Activated CD4-positive, CD25-positive, alpha-beta regulatory T cell treated with anti-CD3 and anti-CD28 coated beads, Interleukin-2, amount 50 U/mL, for 72 hours (primary cell): ENCODE measurements at regions not wholly inside any gene's neighbourhood (a gene's known extent, or its start where the extent isn't known, plus 50 kb on each side); places are given as distances from the start of the nearest gene placed in this dataset.

ENCODE experiments used
- DNase-seq: peaks from one replicate; pipeline ENCODE4 v3.0.0; 2021

DNA sequence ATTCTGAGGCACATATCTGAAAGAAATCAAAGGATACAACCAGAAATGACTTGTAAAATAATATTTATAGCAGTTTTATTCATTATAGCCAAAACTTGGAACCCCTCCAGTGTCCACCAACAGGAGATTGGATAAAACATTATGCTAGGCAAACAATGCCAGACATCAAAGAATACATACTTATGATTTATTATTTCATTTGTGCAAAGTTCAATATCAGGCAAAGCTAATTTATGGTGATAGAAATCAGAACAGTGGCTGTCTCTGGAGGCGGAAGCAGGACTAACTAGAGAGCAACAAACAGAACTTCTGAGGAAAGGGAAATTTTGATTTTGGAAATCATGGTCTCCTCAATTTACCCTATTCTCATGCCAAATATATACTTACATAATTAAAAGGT lies 193.1 kb downstream of the ICE1 start:
- DNase-seq: no peak

DNA sequence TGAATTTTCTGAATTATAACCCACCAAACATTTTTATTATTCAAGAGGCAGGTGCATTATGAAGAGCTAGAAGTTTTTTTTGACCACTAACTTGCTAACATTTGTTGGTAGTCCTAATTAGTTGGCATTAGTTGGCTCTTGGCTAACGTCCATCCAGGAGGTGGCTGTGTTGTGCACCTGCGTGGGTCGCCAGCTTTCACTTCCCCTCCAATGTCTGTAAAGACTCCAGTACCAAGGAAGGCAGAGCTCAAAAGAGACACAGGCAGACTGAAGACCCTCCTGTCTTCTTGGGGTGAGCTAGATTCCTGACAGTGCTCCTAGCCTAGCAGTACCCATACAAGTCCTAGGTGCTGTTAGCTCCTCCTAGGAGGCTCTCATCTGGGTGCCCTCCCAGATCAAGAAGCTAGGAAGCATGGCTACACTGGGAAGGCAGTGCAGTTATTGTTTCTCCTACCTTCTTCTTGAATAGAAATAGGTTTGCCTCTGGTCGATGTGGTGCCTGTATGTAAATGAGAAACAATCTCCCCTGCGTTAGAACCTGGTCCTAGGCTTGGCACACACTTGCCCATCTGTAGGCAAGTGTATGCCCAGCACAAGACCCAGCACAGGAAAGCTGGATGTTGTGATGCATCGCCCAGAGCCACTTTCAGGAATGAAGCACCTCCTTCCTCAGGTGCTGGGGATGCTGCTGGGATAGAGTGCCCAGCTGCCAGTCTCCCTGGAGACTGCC lies 190.9 kb downstream of the ICE1 start:
- no peak for DNase-seq

DNA sequence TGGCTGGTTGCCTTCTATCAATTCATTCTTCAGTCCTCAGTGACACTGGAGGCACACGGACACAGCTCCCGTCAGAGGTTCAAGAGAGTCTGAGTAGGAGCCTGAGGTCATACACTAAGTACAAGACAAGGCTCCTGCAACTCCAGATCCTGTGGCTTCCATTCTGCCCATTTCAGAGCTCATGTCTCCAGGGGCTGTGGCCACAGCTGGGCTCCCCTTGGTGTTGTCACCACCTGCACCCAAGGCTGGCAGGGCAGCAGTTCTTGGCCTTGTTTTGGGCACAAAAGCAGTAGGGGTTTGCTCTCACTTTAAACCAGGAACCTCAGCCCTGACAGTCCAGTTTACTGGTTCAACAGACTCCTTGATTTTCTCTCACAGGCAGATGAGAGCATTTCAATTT lies 189.6 kb downstream of the ICE1 start:
- no peak for DNase-seq

DNA sequence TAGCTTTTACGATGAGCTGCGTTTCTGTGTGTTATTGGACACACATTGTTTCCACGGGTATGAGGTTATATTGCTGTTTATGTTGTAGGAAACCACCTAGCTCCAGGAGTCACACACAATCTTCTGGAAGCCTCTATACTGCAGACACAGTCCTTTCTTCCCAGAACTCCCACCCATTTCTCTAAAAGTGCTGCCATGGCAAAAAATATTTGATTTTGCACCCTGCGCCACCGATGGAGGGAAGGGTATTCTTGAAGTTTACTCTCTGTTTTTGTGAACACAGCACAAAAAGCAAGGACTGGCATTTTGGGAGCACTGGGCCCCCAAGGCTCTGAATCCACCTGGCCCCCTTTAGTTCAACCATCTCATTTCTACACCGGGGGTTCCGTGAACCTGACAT lies 187.5 kb downstream of the ICE1 start:
- DNase-seq: no peak

DNA sequence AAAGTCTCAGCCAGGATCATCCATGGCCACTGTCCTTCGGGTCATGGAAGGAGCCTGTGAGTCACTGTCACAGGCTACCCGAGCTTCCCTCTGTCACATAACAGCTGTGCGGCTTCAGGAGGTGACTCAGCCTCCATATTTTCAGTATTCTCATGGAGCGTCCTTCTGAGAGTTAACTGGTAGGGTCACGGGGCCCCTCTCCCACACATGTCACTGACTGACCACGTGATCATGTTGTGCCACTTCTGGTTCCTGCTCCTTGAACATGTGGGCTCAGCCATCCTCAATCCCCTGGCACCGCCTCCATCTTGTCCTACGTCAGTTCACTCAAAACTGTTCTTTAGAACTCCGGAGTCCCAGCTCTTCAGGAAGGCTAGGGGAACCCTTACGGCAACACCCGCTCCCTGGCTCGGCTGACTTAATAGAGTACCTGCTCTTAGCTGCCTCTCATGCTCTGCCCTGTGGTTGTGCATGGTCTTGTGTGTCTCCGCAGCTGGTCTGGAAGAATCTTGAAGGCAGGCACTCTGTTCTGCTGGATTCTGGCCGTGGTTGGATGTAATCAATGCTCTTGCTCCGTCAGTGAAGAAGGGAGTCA lies 182.8 kb downstream of the ICE1 start:
- DNase-seq: no peak

GRCh38 chr5:5602554-5602953 lies 180.1 kb downstream of the ICE1 start:
- no peak for DNase-seq

DNA sequence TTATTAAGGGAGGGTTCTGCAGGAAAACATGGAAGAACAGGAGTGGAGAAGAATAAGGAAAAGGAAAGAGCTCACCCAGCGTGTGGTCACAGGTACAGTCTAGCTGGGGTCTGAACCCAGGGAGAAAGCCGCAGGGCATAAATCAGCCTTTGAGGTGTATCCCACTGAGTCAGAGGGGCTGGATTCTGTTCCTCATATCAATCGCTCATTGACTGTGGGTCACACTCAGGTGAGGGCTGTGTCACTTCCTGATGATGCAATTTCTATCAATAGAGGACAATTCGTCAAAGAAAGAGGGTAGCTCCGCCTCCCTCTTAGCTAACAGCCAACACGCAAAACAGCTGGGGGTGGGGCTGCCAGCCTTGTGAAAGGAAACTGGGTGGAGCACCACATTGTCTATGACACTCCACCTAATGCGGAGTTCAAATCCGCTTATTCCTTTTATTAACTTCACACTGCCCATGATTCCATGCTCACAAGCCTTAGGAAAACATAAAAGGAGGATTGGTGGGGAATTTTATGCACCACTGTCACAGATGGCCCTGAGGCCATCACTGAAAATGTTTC lies 176.2 kb downstream of the ICE1 start:
- no peak for DNase-seq

- no peak for DNase-seq
Observed at GRCh38 chr5:5593391-5593790, 170.9 kb downstream of the ICE1 start.

GRCh38 chr5:5592541-5592940 lies 170.1 kb downstream of the ICE1 start:
- DNase-seq: no peak

DNA sequence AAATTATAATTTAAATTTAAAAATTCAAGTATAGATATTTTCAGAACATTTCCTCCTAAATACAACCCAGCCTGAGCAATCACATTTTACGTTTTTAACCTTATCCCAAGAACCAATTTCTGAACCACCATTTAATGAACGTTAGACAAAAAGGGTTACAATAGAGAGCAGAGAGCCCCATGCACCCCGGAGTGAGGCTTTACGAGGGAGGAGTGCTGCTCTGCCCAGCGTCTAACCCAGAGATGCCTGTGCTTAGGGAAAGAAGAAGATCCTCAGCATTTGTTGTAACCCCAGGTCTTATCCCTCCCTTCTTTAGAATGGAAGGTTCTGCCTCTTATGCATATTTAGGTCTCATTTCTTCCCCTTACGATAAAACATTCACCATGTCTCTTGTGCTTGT lies 169.1 kb downstream of the ICE1 start:
- no peak for DNase-seq

GRCh38 chr5:5589857-5590256 lies 167.4 kb downstream of the ICE1 start:
- DNase-seq: no peak

GRCh38 chr5:5588887-5589826 lies 166.7 kb downstream of the ICE1 start:
- DNase-seq: no peak

- DNase-seq: no peak
Observed at GRCh38 chr5:5588386-5588785, 165.9 kb downstream of the ICE1 start.

DNA sequence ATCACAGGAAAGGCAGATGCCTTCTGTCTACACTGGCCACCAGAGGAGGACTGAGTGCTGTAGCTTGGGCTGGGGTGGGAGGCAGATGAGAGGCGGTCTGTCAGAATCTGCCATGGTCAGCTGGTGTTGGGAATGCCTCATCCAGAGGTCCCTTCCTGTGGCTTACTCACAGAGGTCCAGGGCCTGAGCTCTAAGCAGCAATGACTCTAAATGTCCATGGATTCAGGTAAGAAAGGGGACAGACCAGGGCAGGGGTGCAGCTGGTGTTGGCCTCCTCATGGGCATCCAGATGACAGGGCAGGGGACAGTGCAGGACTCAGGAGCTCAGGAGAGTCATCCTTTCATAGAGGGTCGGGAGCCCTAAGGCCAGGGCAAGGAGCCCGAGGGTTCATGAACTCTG lies 165.0 kb downstream of the ICE1 start:
- no peak for DNase-seq

GRCh38 chr5:5586721-5587120 lies 164.2 kb downstream of the ICE1 start:
- no peak for DNase-seq

DNA sequence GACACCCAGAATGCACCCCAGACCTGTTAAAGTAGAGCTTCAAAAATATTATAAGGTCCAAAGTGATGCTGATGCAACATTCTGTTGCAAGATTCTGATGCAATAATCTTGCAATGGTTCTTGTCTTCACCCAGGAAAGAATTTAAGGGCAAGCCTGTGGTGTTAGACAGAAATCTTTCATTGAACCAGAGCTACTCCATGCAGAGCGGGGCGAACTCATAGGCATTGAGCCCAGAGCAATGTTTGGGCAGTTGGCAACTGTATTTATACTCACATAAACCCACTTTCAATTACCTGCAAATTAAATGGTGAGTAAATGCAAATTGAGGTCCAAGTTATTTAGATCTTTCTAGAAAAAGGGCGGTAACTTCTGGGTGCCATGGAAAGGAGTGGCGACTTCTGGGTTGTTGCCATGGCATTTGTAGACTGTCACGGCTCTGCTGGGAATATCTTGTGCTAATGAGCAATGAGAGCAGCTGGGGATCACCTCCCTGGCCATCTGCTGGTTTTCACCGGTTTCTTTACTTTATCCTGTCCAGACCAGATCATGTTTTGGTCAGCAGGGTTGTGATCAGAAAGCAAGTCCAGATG lies 163.4 kb downstream of the ICE1 start:
- no peak for DNase-seq

GRCh38 chr5:5584751-5585150 lies 162.3 kb downstream of the ICE1 start:
- no peak for DNase-seq

DNA sequence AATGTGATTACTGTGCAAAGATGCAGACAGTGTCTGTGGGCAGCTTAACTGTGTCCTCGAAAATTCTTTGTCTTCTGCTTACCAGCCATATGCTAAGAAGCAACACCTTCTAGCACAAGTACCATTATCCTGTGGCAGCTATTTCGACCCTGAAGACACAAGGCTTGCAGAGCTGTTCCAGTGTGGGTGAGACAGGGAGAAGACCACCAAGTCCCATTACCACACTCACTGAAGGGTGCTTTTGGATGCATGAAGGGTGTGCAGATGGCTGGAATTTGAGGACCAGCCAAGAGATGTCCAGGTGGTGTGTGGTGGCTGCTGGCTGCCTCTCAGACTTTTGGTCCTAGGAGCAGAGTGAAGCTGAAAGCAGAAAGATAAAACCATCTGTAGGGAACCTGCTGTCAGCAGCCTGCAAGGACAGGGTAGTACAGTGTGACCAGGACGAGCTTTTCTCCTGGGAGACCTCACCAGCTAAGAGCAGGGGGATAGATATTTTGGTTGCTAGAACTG lies 161.8 kb downstream of the ICE1 start:
- no peak for DNase-seq

DNA sequence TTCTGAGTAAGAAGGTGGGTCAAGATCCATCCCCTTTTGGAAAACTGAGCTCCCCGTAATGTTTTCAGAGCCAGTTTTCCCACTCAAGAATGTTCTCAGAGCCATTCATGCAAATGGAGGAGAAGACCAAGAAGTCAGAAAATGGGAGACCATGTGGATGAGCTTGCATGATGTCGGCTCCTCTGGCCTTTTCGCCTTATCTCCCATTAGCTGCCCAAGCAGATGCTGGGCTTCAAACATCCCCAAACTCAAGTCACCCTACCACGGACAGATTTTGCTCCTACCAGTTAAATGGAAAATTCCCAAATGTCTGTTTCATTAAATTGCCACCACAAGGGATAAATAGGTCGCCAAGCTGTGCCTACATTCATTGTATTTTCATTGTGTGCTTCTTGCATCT lies 161.4 kb downstream of the ICE1 start:
- DNase-seq: no peak

DNA sequence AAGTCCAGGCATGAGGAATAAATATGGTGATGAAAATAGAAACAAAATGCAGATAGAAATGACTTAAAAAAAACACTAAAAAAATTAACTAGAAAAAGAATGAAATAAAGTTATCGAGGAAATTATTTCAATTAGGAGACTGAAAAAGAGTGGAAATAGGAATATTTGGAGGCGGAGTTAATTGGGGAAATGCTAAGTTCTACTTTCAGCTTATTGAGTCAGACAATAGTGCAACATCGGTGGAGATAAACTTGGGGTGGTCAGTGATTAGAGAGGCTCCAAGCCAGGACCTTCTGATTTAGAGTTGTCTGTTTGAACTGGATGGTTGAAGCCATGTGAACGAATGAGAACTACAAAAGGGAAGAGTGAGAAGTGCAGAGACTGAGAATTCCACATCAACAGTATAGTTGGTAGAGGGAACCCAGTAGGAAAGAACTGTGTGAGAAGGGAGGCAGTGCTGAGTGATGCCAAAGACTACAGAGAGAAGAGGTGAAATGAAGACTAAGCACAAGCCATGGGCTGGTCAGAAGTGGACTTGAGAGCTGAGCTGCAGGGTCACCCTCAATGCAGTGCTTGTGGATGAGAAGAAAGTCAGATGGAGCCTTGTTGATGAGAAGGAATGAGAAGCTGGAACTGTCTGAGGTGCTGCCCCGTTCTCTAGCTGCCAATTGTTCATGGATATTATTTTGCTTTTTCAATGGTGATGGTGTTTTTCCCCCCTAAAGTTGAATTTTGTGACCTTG lies 160.7 kb downstream of the ICE1 start:
- no peak for DNase-seq

DNA sequence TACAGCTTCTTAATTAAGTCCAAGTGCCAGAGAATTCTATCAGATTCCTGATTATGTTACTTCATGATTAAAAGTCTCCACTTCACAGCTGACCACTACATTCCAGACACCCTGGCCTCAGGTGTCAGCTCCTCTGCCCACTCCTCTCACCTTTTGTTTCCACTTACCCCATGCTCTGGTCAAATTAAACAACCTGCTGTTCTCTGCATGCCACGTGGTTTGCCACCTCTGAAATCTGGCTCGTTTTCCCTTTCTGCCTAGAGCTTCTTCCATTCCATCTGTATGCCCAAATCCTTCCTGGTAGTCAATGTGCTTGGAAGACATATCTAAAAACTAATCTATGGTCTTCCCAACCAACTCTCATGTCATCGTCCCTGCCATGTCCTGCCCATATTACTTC lies 158.6 kb downstream of the ICE1 start:
- DNase-seq: no peak

DNA sequence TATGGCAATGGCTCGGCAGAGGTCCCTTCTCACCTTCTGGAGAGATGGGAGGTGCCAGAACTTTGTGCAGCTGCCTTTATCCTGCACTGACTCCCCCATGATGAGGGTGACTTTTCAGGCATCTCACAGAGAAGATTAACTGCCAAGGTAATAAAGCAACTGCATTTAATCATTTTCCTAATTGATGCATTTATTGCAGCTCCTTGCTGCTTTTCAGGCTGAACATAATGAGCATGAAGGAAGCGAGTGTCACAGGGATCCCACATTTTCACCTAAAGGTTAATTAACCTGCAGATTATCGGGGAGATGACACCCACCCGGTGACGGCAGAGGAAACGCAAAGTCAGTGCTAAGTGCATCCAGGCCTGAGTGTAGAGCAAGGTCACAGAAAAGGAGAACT lies 154.3 kb downstream of the ICE1 start:
- DNase-seq: no peak
